ENCODE measurements at regions not wholly inside any gene's neighbourhood (a gene's known extent, or its start where the extent isn't known, plus 50 kb on each side); places are given as distances from the start of the nearest gene placed in this dataset.
"Not testable (repeated sequence)": the region's sequence is repeated elsewhere in the genome, so short reads cannot be mapped to it uniquely, and the experiment has no call there.

DNA sequence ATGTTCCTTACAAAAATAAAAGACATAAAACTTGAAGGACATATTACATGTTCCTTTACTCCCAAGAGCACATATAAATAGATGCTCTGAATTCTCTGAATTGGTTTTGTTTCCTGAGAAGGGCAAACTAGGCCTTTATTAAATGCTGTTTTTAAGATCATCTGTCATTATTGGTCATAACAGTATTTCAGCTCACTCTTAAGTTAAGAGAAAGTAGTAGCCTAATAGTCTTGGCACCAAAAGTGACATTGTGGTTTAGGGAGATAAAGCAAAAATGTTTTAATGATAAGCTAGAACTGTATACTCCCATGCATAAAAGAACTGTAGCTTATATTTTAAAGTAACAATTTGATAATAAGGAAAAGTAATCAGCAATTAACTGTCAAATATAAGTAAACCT, 361.1 kb upstream of the PTCHD4 start:
- ATAC-seq (no peak), DNase-seq (ENCODE audit: low spot score) (no peak)

DNA sequence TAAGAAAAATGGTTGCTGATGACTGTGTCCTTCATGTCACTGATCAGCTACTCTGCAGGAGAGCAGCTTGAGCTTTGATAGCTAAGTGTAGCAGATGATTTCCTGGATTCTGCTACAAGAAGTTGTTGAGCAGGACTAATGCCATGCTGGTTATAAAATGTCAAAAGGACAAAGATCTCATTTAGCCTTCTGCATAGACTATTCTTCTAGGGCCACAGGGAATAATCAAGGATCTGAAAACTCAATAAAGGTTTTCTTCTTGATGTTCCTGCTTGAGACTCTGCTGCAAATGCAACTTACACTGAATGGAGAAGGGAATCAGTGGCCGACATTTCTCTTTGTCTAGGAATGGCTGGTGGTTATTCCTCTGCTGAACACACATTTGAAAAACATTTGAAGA, 360.3 kb upstream of the PTCHD4 start:
- ATAC-seq = no peak
- no peak for DNase-seq (ENCODE audit: low spot score)

GRCh38 chr6:48449002-48449401, 338.0 kb upstream of the PTCHD4 start:
- no peak for DNase-seq (ENCODE audit: low spot score)
- ATAC-seq = no peak

- ATAC-seq (no peak), DNase-seq (ENCODE audit: low spot score) (no peak)
Measured at GRCh38 chr6:48447251-48447650, 336.3 kb upstream of the PTCHD4 start.

DNA sequence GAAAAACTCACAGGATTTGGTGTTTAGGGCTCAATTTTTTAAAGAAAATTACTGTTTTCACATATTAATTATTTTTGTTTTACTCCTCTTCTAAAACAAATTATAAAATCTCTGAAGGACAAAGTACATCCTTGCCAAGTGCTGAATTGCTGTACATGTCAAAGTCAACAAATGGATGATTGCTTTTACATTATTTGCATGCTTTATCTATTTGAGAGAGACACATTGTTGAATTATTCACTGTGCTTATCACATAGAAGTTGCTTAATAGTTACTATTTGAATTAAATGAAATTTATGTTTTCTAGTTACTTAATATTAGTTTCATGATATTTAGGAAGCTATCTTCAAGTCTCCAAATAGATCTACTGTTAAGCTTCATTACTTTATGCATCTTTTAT, 318.6 kb upstream of the PTCHD4 start:
- ATAC-seq (no peak), DNase-seq (ENCODE audit: low spot score) (no peak)

DNA sequence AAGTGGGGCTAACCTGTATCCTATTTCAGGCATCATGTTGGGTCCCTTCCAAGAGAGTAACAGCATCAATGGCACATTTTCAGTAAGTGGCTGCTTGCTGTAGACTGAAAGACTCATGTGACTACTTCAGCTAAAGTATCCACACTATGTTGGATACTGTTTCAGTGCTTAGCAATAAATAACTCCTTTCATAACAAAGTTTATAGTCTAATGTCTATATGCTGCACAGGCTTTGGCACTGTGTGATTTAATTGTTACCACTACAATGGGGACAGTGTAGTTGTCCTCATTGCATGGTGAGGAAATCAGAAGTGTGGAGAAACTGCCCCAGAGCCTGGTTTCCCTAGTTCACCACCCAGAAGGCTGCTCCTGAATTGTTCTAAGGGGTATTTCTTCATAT, 318.0 kb upstream of the PTCHD4 start:
- DNase-seq (ENCODE audit: low spot score) (no peak), ATAC-seq (no peak)

- no peak for DNase-seq (ENCODE audit: low spot score)
- no peak for ATAC-seq
Measured at GRCh38 chr6:48426636-48427035, 315.6 kb upstream of the PTCHD4 start.

DNA sequence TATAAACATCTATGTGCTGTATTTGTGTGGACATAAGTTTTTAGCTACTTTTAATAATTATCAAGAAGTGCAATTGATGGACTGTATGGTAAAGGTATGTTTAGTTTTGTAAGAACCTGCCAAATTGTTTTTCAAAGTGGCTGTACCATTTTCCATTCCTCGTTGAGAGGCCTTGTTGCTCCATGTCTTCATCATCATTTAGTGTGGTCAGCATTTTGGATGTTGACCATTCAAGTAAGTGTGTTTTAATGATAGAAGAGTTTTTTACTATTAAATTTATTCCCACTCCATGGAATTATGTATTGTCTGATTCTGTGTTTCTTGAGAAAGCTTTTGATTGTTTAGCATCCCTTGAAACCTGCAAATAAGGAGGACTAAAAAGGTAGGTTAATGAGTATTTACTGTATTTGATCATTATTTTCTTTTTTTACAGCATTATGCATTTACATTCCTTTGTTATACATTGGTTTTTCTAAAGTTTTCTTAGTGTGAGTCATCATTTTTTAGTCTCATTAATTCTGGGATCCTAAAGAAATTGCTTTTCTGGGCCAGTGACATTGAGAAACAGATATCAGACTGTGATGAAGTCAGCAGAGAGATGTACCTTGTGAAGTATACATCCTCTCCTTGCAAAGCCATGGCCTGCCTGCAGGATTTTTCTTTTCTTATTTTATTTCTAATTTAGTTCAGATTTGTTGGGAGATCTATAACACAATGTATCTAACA, 312.8 kb upstream of the PTCHD4 start:
- no peak for DNase-seq (ENCODE audit: low spot score)
- no peak for ATAC-seq

DNA sequence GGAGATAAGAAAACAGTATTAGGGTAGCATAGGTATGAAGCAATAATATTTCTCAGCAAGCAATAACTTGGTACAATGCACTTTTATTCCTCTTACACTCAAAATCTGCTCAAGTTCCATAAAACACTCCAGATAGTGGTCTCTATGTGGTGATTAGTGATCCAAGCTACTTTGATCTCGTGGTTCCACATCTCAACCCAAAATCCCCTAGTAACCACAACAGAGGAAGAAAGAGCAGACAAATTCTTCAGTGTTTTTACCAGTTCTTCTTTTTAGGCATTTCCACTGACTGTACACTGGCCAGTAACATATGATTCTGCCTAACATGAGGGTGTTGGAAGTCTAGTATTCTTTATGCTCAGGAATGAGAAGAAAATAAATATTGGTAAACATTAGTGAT, 309.0 kb upstream of the PTCHD4 start:
- no peak for ATAC-seq
- no peak for DNase-seq (ENCODE audit: low spot score)

GRCh38 chr6:48417927-48418326, 306.9 kb upstream of the PTCHD4 start:
- DNase-seq (ENCODE audit: low spot score) (no peak), ATAC-seq (no peak)

DNA sequence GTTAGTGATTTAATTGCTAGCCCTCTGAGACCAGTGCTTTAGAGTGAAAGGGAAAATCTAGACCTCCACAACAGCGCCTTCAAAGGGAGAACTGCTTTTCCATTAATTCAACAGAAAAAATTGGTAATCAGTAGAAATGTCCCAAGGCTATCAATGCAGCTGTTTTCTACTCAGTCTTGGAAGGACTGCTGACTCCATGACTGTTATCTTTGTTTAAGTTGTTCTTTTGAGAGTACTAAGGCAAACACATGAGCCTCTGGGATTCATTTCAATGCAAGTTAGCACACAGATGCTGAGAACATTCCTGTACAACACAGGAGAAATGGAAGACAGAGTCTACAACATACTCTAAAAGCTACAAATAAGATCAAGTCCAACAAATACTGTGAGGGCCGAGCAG, 301.7 kb upstream of the PTCHD4 start:
- ATAC-seq (no peak), DNase-seq (ENCODE audit: low spot score) (no peak)

GRCh38 chr6:48404927-48405326, 293.9 kb upstream of the PTCHD4 start:
- no peak for ATAC-seq
- no peak for DNase-seq (ENCODE audit: low spot score)

GRCh38 chr6:48403587-48403986, 292.6 kb upstream of the PTCHD4 start:
- DNase-seq (ENCODE audit: low spot score) (no peak), ATAC-seq (no peak)

DNA sequence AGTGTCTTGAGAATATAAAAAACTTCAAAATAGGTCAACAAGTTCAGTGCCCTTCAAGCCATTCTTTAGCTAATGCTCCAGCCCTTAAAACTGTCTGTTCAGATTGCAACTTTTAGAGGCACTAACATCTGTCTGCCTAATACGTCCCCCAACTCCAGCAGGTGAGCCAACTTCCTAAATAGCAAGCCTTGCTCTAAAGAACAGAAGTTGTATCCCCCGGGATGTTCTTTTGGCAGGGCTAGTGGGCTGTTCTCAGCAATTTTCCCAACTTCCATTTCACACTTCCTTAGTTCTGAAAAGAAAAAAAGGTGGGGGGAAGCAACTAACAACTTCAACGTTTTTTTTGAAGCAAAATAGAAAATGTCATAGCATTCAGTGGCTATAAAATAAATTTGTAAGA, 290.0 kb upstream of the PTCHD4 start:
- ATAC-seq = no peak

GRCh38 chr6:48397887-48398286, 286.9 kb upstream of the PTCHD4 start:
- no peak for ATAC-seq

More for the DNA sequence above, 290.0 kb upstream of the PTCHD4 start:
- DNase-seq (ENCODE audit: low spot score) = no peak

DNA sequence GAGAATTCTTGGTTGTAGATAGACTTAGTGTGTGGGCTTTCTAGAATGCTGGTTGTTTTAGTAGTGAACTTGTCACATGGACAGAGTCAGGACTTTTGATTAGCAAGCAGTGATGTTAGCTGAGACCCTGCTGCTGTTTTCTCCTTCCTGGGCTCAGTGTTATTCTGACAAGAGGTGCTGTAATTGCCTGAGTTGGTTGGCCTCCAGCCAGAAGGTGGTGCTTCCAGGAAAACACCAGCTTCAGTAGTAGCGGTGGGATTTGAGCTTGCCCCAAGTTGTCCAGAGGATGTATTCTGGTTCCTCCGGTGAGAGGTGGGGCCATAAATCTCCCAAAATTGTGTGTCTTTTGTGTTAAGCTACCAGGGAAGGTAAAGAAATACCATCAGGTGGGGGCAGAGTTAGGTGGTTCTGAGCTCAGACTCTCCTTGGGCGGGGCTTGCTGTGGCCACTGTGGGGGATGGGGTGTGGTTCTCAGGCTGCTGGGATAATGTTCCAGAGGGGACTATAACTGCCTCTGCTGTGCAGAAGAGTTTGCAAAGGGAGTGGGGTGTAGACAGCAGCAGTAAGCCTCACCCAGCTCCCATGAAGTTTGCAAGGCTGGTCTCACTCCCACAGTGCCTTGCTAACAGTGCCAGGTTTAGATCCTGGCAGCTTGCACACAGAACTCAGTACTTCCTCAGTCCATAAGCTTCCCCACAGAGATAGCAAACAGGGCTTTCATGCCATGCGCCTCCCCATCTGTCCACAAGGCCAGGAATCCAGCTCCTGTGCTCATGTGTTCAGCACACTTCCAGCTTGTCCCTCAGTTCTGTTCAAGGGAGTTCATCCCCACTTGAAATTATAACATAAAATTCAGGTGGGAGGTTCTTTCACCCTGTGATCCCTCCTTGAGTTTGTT, 278.4 kb upstream of the PTCHD4 start:
- no peak for DNase-seq (ENCODE audit: low spot score)
- no peak for ATAC-seq

More at GRCh38 chr6:48397887-48398286, 286.9 kb upstream of the PTCHD4 start:
- no peak for DNase-seq (ENCODE audit: low spot score)

- ATAC-seq (no peak), DNase-seq (ENCODE audit: low spot score) (no peak)
Measured at GRCh38 chr6:48388044-48388443, 277.0 kb upstream of the PTCHD4 start.

- ATAC-seq (no peak), DNase-seq (ENCODE audit: low spot score) (no peak)
Measured at GRCh38 chr6:48378884-48379407, 267.9 kb upstream of the PTCHD4 start.

DNA sequence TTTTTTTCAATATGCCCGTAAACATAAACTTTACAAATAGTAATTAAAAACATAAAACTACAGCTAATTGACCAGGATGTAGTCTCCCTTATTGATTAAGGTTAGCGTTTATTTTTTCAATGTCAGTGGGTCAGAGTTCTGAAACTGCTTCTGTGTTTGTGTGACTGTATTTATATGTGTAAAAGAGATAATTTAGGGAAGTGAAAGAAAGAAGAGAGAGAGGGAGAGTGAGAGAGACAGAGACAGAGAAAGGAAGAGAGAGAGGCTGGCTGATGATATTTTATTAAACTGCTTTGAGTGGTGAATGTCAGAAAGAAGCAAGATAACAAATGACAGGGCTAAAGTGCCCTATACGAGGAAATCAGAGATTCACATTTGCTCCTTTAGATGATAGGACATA, 266.1 kb upstream of the PTCHD4 start:
- ATAC-seq (no peak), DNase-seq (ENCODE audit: low spot score) (no peak)

DNA sequence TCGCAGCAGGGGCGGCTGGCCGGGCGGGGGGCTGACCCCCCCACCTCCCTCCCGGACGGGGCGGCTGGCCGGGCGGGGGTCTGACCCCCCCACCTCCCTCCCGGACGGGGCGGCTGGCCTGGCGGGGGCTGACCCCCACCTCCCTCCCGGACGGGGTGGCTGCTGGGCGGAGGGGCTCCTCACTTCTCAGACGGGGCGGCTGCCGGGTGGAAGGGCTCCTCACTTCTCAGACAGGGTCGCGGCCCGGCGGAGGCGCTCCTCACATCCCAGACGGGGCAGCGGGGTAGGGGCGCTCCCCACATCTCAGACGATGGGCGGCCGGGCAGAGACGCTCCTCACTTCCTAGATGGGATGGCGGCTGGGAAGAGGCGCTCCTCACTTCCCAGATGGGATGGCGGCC, 260.2 kb upstream of the PTCHD4 start:
- ATAC-seq; DNase-seq (ENCODE audit: low spot score): not testable (repeated sequence)

DNA sequence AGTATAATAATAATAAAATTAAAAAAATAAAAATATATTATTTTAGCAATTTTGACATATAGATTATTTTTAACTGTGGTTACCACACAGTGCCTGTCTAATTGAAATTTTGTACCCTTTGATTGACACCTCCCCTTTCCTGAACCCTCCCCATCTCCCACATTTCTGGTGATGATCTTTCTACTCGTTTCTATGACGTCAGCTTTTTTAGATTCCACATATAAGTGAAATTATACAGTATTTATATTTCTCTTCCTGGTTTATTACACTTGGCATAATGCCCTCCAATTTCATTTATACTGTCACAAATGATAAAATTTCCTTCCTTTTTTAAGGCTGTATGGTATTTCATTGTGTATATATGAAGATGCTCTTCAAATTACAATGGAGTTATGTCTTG, 258.1 kb upstream of the PTCHD4 start:
- no peak for ATAC-seq

GRCh38 chr6:48325701-48326100, 214.7 kb upstream of the PTCHD4 start:
- ATAC-seq = no peak
- DNase-seq (ENCODE audit: low spot score) = no peak

More for the DNA sequence above, 258.1 kb upstream of the PTCHD4 start:
- no peak for DNase-seq (ENCODE audit: low spot score)

Data from left lobe of liver (tissue), 2 donors.